Ishikawa (cell line): ENCODE measurements at regions not wholly inside any gene's neighbourhood (a gene's known extent, or its start where the extent isn't known, plus 50 kb on each side); places are given as distances from the start of the nearest gene placed in this dataset.

Experiments used
- CEBPB ChIP-seq: IDR thresholded peaks from 2 replicates; pipeline ENCODE4 v1.6.1; 2012
- CREB1 ChIP-seq: IDR thresholded peaks from 2 replicates; pipeline ENCODE4 v1.6.1; 2012; ENCODE audit warnings: low read depth
- EGR1 ChIP-seq: IDR thresholded peaks from 2 replicates; pipeline ENCODE4 v1.6.1; 2012
- EP300 ChIP-seq: IDR thresholded peaks from 2 replicates; pipeline ENCODE4 v1.6.1; 2012; ENCODE audit warnings: borderline replicate concordance
- FOXM1 ChIP-seq: IDR thresholded peaks from 2 replicates; pipeline ENCODE4 v1.6.1; 2012; ENCODE audit warnings: low read depth, borderline replicate concordance
- NFIC ChIP-seq: IDR thresholded peaks from 2 replicates; pipeline ENCODE4 v1.6.1; 2012
- RAD21 ChIP-seq: IDR thresholded peaks from 2 replicates; pipeline ENCODE4 v1.6.1; 2012; ENCODE audit warnings: low read depth
- REST ChIP-seq: IDR thresholded peaks from 2 replicates; pipeline ENCODE4 v1.6.1; 2012; ENCODE audit warnings: low read depth, mild to moderate bottlenecking
- TAF1 ChIP-seq: IDR thresholded peaks from 2 replicates; pipeline ENCODE4 v1.6.1; 2012; ENCODE audit warnings: low read depth, mild to moderate bottlenecking
- TCF12 ChIP-seq: IDR thresholded peaks from 2 replicates; pipeline ENCODE4 v1.6.1; 2012; ENCODE audit warnings: low read depth
- TEAD4 ChIP-seq: IDR thresholded peaks from 2 replicates; pipeline ENCODE4 v1.6.1; 2012
- YY1 ChIP-seq: IDR thresholded peaks from 2 replicates; pipeline ENCODE4 v1.6.1; 2012; ENCODE audit warnings: low read depth
- ZBTB7A ChIP-seq: IDR thresholded peaks from 2 replicates; pipeline ENCODE4 v1.6.1; 2012; ENCODE audit warnings: low read depth
- TF ChIP-seq, protein P1 (sequence below): IDR thresholded peaks from 2 replicates; pipeline ENCODE4 v1.6.1; 2012
- TF ChIP-seq, protein P2 (sequence below): IDR thresholded peaks from 2 replicates; pipeline ENCODE4 v1.6.1; 2012

- no peak for TF ChIP-seq TAF1
- TF ChIP-seq REST: no peak
- TF ChIP-seq, protein P1, sequence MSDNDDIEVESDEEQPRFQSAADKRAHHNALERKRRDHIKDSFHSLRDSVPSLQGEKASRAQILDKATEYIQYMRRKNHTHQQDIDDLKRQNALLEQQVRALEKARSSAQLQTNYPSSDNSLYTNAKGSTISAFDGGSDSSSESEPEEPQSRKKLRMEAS: no peak
Measured at GRCh38 chr20:2217857-2218539, 77.8 kb upstream of the TGM3 start.

GRCh38 chr20:2219481-2220006 is 76.3 kb upstream of the TGM3 start:
- TF ChIP-seq REST (no peak), EP300 (no peak), YY1 (no peak), TAF1 (no peak), TEAD4 (no peak), TCF12 (no peak), FOXM1 (no peak), RAD21 (no peak), NFIC (no peak), EGR1 (no peak), CREB1 (no peak), ZBTB7A (no peak), CEBPB (no peak)
- TF ChIP-seq, protein P1: no peak
- TF ChIP-seq, protein P2, sequence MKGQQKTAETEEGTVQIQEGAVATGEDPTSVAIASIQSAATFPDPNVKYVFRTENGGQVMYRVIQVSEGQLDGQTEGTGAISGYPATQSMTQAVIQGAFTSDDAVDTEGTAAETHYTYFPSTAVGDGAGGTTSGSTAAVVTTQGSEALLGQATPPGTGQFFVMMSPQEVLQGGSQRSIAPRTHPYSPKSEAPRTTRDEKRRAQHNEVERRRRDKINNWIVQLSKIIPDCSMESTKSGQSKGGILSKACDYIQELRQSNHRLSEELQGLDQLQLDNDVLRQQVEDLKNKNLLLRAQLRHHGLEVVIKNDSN: no peak

DNA sequence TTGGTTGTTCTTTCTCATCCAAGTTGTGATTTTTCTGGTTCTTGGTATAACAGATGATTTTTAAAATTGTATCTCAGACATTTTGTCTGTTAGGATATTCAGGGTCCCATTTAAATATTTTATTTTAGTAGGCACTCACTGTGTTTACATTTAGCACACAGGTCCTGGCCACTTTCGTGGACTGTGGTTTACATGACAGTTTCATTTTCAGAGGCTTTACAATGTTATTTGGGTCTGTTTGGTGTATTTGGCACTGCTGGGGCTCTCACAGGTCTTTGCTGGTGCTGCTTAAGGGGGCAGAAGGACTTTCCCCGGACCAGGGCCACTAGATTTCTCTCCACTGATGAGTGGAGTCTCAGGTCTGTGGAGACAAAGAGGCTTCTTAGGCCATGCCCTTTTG is 75.5 kb upstream of the TGM3 start:
- TF ChIP-seq CEBPB (no peak), TCF12 (no peak), TEAD4 (no peak), ZBTB7A (no peak), EGR1 (no peak), REST (no peak), NFIC (no peak), YY1 (no peak), EP300 (no peak)
- TF ChIP-seq, protein P1: no peak

DNA sequence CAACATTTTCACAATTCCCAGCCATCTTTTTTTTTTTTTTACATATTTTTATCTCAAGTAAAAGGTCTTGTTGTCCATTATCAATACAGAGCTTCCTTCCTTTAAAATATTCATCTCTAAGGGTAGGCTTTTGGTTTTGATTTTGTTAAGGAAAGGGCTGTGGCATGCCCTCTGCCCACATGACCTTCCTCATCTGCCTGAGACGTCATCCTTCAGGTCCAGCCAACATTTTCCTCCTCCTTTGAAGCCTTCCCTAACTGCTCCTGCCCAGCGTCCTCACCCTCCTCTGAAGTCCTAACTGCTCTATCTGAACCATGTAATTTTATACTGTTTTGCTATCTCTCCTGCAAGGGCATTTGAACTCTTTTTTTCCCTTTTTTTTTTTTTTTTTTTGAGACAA is 73.9 kb upstream of the TGM3 start:
- TF ChIP-seq TAF1: no peak
- TF ChIP-seq YY1: no peak
- TF ChIP-seq TEAD4: no peak
- TF ChIP-seq REST: no peak
- TF ChIP-seq EGR1: no peak
- TF ChIP-seq, protein P1: no peak
- TF ChIP-seq TCF12: no peak
- TF ChIP-seq CREB1: no peak
- TF ChIP-seq, protein P2: no peak
- no peak for TF ChIP-seq RAD21
- no peak for TF ChIP-seq NFIC
- no peak for TF ChIP-seq FOXM1
- no peak for TF ChIP-seq EP300
- TF ChIP-seq CEBPB: no peak
- no peak for TF ChIP-seq ZBTB7A
